H1 (cell line): ENCODE measurements at regions not wholly inside any gene's neighbourhood (a gene's known extent, or its start where the extent isn't known, plus 50 kb on each side); places are given as distances from the start of the nearest gene placed in this dataset.
"Not testable (repeated sequence)": the region's sequence is repeated elsewhere in the genome, so short reads cannot be mapped to it uniquely, and the experiment has no call there.

Experiments
- CTCF ChIA-PET: fragments of 300-600 bp; sonication (Branson Sonifier 250); formaldehyde crosslinking; loops from one replicate; lab custom pipeline; 2021; ENCODE audit not compliant: partially characterized antibody; lab: Charles Lee
- POLR2A ChIA-PET: fragments of 300-600 bp; sonication (Branson Sonifier 250); formaldehyde crosslinking; loops from one replicate; lab custom pipeline; 2021; ENCODE audit warnings: inconsistent platforms; ENCODE audit not compliant: partially characterized antibody; lab: Charles Lee
- DNase-seq, 2 experiments: peaks; one replicate each; pipeline versions ENCODE4 v3.0.0 to v3.0.0-alpha.2; 2010 to 2022; ENCODE audit warnings: low spot score in 2 of 2, low read depth in 1 of 2, mixed read lengths in 1 of 2
- FAIRE-seq: peaks from 2 replicates; lab custom pipeline; 2011; peaks lifted over from hg19 to GRCh38; lab: Jason Lieb, UNC
- H2AFZ ChIP-seq: 2 replicates; pipeline ENCODE4 v1.8.1; 2012; ENCODE audit warnings: low read length, inconsistent platforms
- H2AK5ac ChIP-seq: 2 replicates; pipeline ENCODE4 v1.6.1; 2013; ENCODE audit warnings: low read depth, low read length
- H2BK120ac ChIP-seq: replicated peaks from 2 replicates; pipeline ENCODE3; 2013; ENCODE audit warnings: low read depth, low read length, inconsistent platforms
- H2BK12ac ChIP-seq: 2 replicates; pipeline ENCODE4 v1.6.1; 2013; ENCODE audit warnings: low read depth, low read length
- H2BK15ac ChIP-seq: 2 replicates; pipeline ENCODE4 v1.6.1; 2013; ENCODE audit warnings: low read length
- H2BK20ac ChIP-seq: 2 replicates; pipeline ENCODE4 v1.6.1; 2013; ENCODE audit warnings: low read length
- H2BK5ac ChIP-seq: 2 replicates; pipeline ENCODE4 v1.6.1; 2013; ENCODE audit warnings: low read depth, low read length
- H3K14ac ChIP-seq: 2 replicates; pipeline ENCODE4 v1.6.1; 2013; ENCODE audit warnings: inconsistent platforms; ENCODE audit not compliant: insufficient read length
- H3K18ac ChIP-seq: 2 replicates; pipeline ENCODE4 v1.6.1; 2013; ENCODE audit warnings: low read length; ENCODE audit errors: extremely low read depth
- H3K23ac ChIP-seq: 2 replicates; pipeline ENCODE4 v1.6.1; 2013; ENCODE audit warnings: inconsistent platforms; ENCODE audit not compliant: insufficient read length
- H3K23me2 ChIP-seq: 2 replicates; pipeline ENCODE4 v1.6.1; 2013; ENCODE audit warnings: low read depth, low read length
- H3K27ac ChIP-seq: 2 replicates; pipeline ENCODE4 v1.6.1; 2011; ENCODE audit warnings: low read depth, low read length, inconsistent platforms
- H3K27me3 ChIP-seq, 4 experiments: replicated peaks in 1 of 4; 1 replicate in 1 of 4; 2 replicates in 3 of 4; pipeline versions ENCODE4 v1.6.1 to v1.8.1; 2011 to 2013; ENCODE audit warnings: low read length in 3 of 4, mild to moderate bottlenecking in 3 of 4, inconsistent platforms in 2 of 4, mixed read lengths in 2 of 4, moderate library complexity in 1 of 4; ENCODE audit not compliant: control insufficient read depth in 3 of 4, insufficient read depth in 3 of 4; ENCODE audit errors: extremely low read depth in 1 of 4
- H3K36me3 ChIP-seq, 4 experiments: 2 replicates each; pipeline versions ENCODE4 v1.6.1 to v1.8.1; 2011 to 2013; ENCODE audit warnings: mild to moderate bottlenecking in 4 of 4, low read length in 3 of 4, moderate library complexity in 2 of 4, control low read depth in 1 of 4, inconsistent platforms in 1 of 4; ENCODE audit not compliant: insufficient read depth in 4 of 4, control insufficient read depth in 2 of 4
- H3K4ac ChIP-seq: replicated peaks from 2 replicates; pipeline ENCODE3; 2013; ENCODE audit warnings: low read length, low read depth, mixed read lengths, inconsistent platforms; ENCODE audit not compliant: insufficient read length
- H3K4me1 ChIP-seq, 4 experiments: replicated peaks in 1 of 4; 1 replicate in 1 of 4; 2 replicates in 3 of 4; pipeline versions ENCODE4 v1.6.1 to v1.8.1; 2011 to 2013; ENCODE audit warnings: low read length in 3 of 4, inconsistent platforms in 2 of 4, mixed read lengths in 1 of 4; ENCODE audit not compliant: insufficient read depth in 4 of 4, control insufficient read depth in 3 of 4
- H3K4me2 ChIP-seq, 2 experiments: 2 replicates each; pipeline versions ENCODE4 v1.6.1 to v1.8.1; 2011 to 2013; ENCODE audit warnings: low read depth in 2 of 2, low read length in 2 of 2, control low read depth in 1 of 2, inconsistent platforms in 1 of 2, mild to moderate bottlenecking in 1 of 2; ENCODE audit not compliant: insufficient read depth in 1 of 2
- H3K4me3 ChIP-seq, 4 experiments: fragments of 200-600, 300-600 bp in 1 of 4; sonication (generic), shearing (Covaris generic), sonication (Bioruptor Twin) in 1 of 4; 2 replicates each; pipeline versions ENCODE4 v1.5.1 to v1.8.1; 2011 to 2016; ENCODE audit warnings: low read length in 4 of 4, low read depth in 3 of 4, control low read depth in 2 of 4, inconsistent platforms in 2 of 4, mild to moderate bottlenecking in 2 of 4, mixed read lengths in 1 of 4, moderate library complexity in 1 of 4; ENCODE audit not compliant: insufficient read depth in 2 of 4; ENCODE audit errors: extremely low read depth in 1 of 4
- H3K56ac ChIP-seq: replicated peaks from 2 replicates; pipeline ENCODE3; 2013; ENCODE audit warnings: low read depth, mild to moderate bottlenecking, mixed read lengths, low read length, inconsistent platforms; ENCODE audit not compliant: insufficient read length
- H3K79me1 ChIP-seq: 2 replicates; pipeline ENCODE4 v1.6.1; 2013; ENCODE audit warnings: low read depth, low read length, control low read depth
- H3K79me2 ChIP-seq, 2 experiments: 2 replicates each; pipeline versions ENCODE4 v1.6.1 to v1.8.1; 2012 to 2013; ENCODE audit warnings: low read length in 2 of 2, mild to moderate bottlenecking in 2 of 2, inconsistent platforms in 1 of 2; ENCODE audit not compliant: insufficient read depth in 2 of 2, control insufficient read depth in 1 of 2
- H3K9ac ChIP-seq, 4 experiments: replicated peaks in 1 of 4; 1 replicate in 1 of 4; 2 replicates in 3 of 4; pipeline versions ENCODE4 v1.6.1 to v1.8.1; 2011 to 2013; ENCODE audit warnings: low read depth in 3 of 4, low read length in 3 of 4, control low read depth in 2 of 4, mild to moderate bottlenecking in 2 of 4, moderate library complexity in 2 of 4, inconsistent platforms in 1 of 4; ENCODE audit errors: extremely low read depth in 1 of 4
- H3K9me3 ChIP-seq, 2 experiments: 2 replicates each; pipeline versions ENCODE4 v1.6.1 to v1.8.1; 2012 to 2013; ENCODE audit warnings: mild to moderate bottlenecking in 2 of 2, moderate library complexity in 2 of 2, control low read depth in 1 of 2, inconsistent platforms in 1 of 2, low read depth in 1 of 2, low read length in 1 of 2, mixed read lengths in 1 of 2; ENCODE audit not compliant: insufficient read depth in 2 of 2
- H4K20me1 ChIP-seq, 2 experiments: replicated peaks in 1 of 2; 2 replicates each; pipeline versions ENCODE3 to v1.8.1; 2011 to 2013; ENCODE audit warnings: inconsistent platforms in 2 of 2, low read length in 2 of 2, mild to moderate bottlenecking in 1 of 2; ENCODE audit not compliant: insufficient read depth in 2 of 2, control insufficient read depth in 1 of 2
- H4K5ac ChIP-seq: 2 replicates; pipeline ENCODE4 v1.6.1; 2013; ENCODE audit warnings: low read length, low read depth, mixed read lengths, inconsistent platforms; ENCODE audit not compliant: insufficient read length
- H4K8ac ChIP-seq: 2 replicates; pipeline ENCODE4 v1.8.0; 2013; ENCODE audit warnings: mild to moderate bottlenecking, moderate library complexity, low read length, inconsistent platforms; ENCODE audit not compliant: insufficient read depth; ENCODE audit errors: extremely low read depth
- H4K91ac ChIP-seq: replicated peaks from 2 replicates; pipeline ENCODE3; 2013; ENCODE audit warnings: low read length, mixed read lengths, inconsistent platforms; ENCODE audit not compliant: insufficient read length
- whole genome bisulfite sequencing, 2 experiments: shearing (Covaris generic) in 1 of 2; methylation state at CpG; one replicate each; pipeline versions ENCODE4 v1.1.6 to v1.1.7; 2013 to 2015; ENCODE audit warnings: low lambda C conversion rate in 2 of 2, mixed read lengths in 2 of 2, inconsistent platforms in 1 of 2, low coverage in 1 of 2, missing lambda C conversion rate in 1 of 2; ENCODE audit not compliant: insufficient replicate concordance in 2 of 2, insufficient coverage in 1 of 2, insufficient read length in 1 of 2; ENCODE audit errors: extremely low coverage in 1 of 2, missing lambda C conversion rate in 1 of 2; 5-methylcytosine and 5-hydroxymethylcytosine counted together

DNA sequence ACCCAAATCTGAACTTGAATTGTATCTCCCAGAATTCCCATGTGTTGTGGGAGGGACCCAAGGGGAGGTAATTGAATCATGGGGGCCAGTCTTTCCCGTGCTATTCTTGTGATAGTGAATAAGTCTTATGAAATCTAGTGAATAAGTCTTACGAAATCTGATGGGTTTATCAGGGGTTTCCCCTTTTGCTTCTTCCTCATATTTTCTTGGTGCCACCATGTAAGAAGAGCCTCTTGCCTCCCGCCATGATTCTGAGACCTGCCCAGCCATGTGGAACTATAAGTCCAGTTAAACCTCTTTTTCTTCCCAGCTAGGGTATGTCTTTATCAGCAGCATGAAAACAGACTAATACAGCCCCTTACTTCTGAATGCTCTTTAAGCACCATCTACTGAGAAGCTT lies 343.2 kb upstream of the NOX3 start:
- POLR2A ChIA-PET, H2AK5ac ChIP-seq, H3K4ac ChIP-seq, H4K8ac ChIP-seq, H2BK12ac ChIP-seq, H3K79me2 ChIP-seq, H4K91ac ChIP-seq, H4K20me1 ChIP-seq, H3K4me2 ChIP-seq, H3K4me3 ChIP-seq, H3K36me3 ChIP-seq, H3K27me3 ChIP-seq, DNase-seq, H2BK15ac ChIP-seq, H3K56ac ChIP-seq, H3K23me2 ChIP-seq, FAIRE-seq, H3K79me1 ChIP-seq, H2BK120ac ChIP-seq, H3K18ac ChIP-seq, H3K27ac ChIP-seq, H3K23ac ChIP-seq, H4K5ac ChIP-seq, H3K4me1 ChIP-seq, CTCF ChIA-PET, H3K9me3 ChIP-seq, H2BK5ac ChIP-seq, H2BK20ac ChIP-seq, H3K9ac ChIP-seq, H2AFZ ChIP-seq, H3K14ac ChIP-seq: not testable (repeated sequence)
- 90% methylated on average over 3 of the region's 3 CpGs; no CpG with 5 or more reads in 1 of the 2 experiments for WGBS, 2 experiments
